ENCODE measurements at regions not wholly inside any gene's neighbourhood (a gene's known extent, or its start where the extent isn't known, plus 50 kb on each side); places are given as distances from the start of the nearest gene placed in this dataset.

DNA sequence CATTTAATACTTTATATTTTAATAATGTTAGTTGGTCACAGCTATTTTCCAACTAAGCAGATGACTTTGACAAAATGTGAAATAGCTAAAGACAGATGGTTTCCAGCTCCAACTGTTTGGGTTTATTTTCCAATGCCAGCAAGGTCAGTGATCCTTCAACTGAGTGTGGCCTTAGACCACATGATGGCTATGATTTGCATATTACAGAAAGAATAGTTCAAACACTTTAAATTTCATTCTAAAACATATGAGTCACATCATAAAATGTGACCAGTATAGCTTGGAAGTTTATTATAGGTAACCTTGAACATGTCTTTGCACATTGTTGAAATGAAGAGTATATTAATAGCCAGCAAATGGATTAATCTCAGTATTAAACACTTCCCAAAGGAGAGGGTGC lies 454.0 kb upstream of the C1orf87 start:
- no peak for TF ChIP-seq CTCF (conservative IDR thresholded peaks at IDR 0.05; ENCODE audit: low read length)
- no peak for TF ChIP-seq EZH2phosphoT487 (IDR thresholded peaks at IDR 0.05; ENCODE audit: borderline replicate concordance, low read depth, low read length)

Measured in OCI-LY7 (cell line).